Hepatic stellate cell (primary cell): ENCODE measurements at regions not wholly inside any gene's neighbourhood (a gene's known extent, or its start where the extent isn't known, plus 50 kb on each side); places are given as distances from the start of the nearest gene placed in this dataset.
"Not testable (repeated sequence)": the region's sequence is repeated elsewhere in the genome, so short reads cannot be mapped to it uniquely, and the experiment has no call there.

Experiments
- DNase-seq: peaks from one replicate; pipeline ENCODE4 v3.0.0; 2011; ENCODE audit warnings: low spot score

GRCh38 chr2:238599549-238600505 lies 173.1 kb downstream of the ASB1 start:
- no peak for DNase-seq

GRCh38 chr2:238600506-238601432 lies 174.0 kb downstream of the ASB1 start:
- DNase-seq = no peak

- DNase-seq = no peak
These were observed 174.9 kb downstream of the ASB1 start for GRCh38 chr2:238601433-238602222.

- DNase-seq = no peak
These were observed 175.7 kb downstream of the ASB1 start for GRCh38 chr2:238602223-238602960.

- DNase-seq = no peak
These were observed 176.9 kb downstream of the ASB1 start for GRCh38 chr2:238603596-238603995.

GRCh38 chr2:238606311-238606710 lies 179.6 kb downstream of the ASB1 start:
- no peak for DNase-seq

- DNase-seq = no peak
These were observed 186.9 kb downstream of the ASB1 start for GRCh38 chr2:238613610-238614009.

GRCh38 chr2:238614376-238614775 lies 187.6 kb downstream of the ASB1 start:
- no peak for DNase-seq

- DNase-seq = no peak
These were observed 188.5 kb downstream of the ASB1 start for GRCh38 chr2:238615187-238615586.

- DNase-seq = no peak
These were observed 190.0 kb downstream of the ASB1 start for GRCh38 chr2:238616681-238617080.

GRCh38 chr2:238618494-238619283 lies 192.0 kb downstream of the ASB1 start:
- not testable (repeated sequence) for DNase-seq

GRCh38 chr2:238627899-238628298 lies 201.2 kb downstream of the ASB1 start:
- DNase-seq = no peak

GRCh38 chr2:238629064-238629463 lies 202.3 kb downstream of the ASB1 start:
- DNase-seq = no peak

GRCh38 chr2:238631491-238632180 lies 204.9 kb downstream of the ASB1 start:
- no peak for DNase-seq

- no peak for DNase-seq
These were observed 205.7 kb downstream of the ASB1 start for GRCh38 chr2:238632181-238633060.

GRCh38 chr2:238633426-238634328 lies 206.9 kb downstream of the ASB1 start:
- no peak for DNase-seq

- DNase-seq = no peak
These were observed 208.1 kb downstream of the ASB1 start for GRCh38 chr2:238634701-238635357.
